K562 (cell line): ENCODE measurements at regions not wholly inside any gene's neighbourhood (a gene's known extent, or its start where the extent isn't known, plus 50 kb on each side); places are given as distances from the start of the nearest gene placed in this dataset.

Experiments
- ATAC-seq: fragments of 200-7000 bp; cut with Tn5 transposase; 3 replicates; pipeline ENCODE4 v1.9.1; 2020; ENCODE audit warnings: moderate library complexity
- BruUV-seq: library from RNA; stranded (reverse); fragments of 400-500 nt; replicated peaks from 2 replicates; lab custom pipeline; 2021; lab: Mats Ljungman, UMichigan
- CTCF ChIA-PET: fragments of 300-600 bp; formaldehyde crosslinking; extraction: SDS; loops from one replicate; lab custom pipeline; 2021; ENCODE audit warnings: low intra/inter-chr PET ratio; lab: Yijun Ruan, JAX
- POLR2A ChIA-PET: fragments of 300-600, 350-650 bp; sonication (Branson Sonifier 250); formaldehyde crosslinking; extraction: SDS; loops from one replicate; lab custom pipeline; 2021; ENCODE audit warnings: antibody characterized with exemption, inconsistent platforms; lab: Yijun Ruan, JAX
- DNase-seq, 4 experiments: peaks; one replicate each; pipeline versions ENCODE4 v3.0.0 to v3.0.0-alpha.2; 2011 to 2018; ENCODE audit warnings: low spot score in 3 of 4, mixed read lengths in 3 of 4; ENCODE audit errors: extremely low read depth in 1 of 4
- FAIRE-seq: peaks from 2 replicates; lab custom pipeline; 2011; peaks lifted over from hg19 to GRCh38; lab: Jason Lieb, UNC
- H2AFZ ChIP-seq: 2 replicates; pipeline ENCODE4 v1.6.0; 2011; ENCODE audit warnings: low read depth, low read length, control low read depth, inconsistent platforms
- H3K27ac ChIP-seq: fragments of 200-600 bp; 3 replicates; pipeline ENCODE4 v1.8.0; 2011; ENCODE audit warnings: low read depth, mild to moderate bottlenecking, control low read depth, inconsistent platforms, low read length, moderate library complexity, mixed read lengths; ENCODE audit errors: extremely low read depth
- H3K27me3 ChIP-seq, 2 experiments: fragments of 300-600 bp in 1 of 2; 2 replicates in 1 of 2; 3 replicates in 1 of 2; pipeline versions ENCODE4 v1.6.0 to v1.8.0; 2011; ENCODE audit warnings: inconsistent platforms in 2 of 2, low read length in 2 of 2, mild to moderate bottlenecking in 1 of 2, mixed read lengths in 1 of 2, moderate library complexity in 1 of 2; ENCODE audit not compliant: control insufficient read depth in 2 of 2, insufficient read depth in 2 of 2
- H3K36me3 ChIP-seq: fragments of 300-600 bp; 3 replicates; pipeline ENCODE4 v1.8.0; 2011; ENCODE audit warnings: mild to moderate bottlenecking, low read length, inconsistent platforms; ENCODE audit not compliant: control insufficient read depth, insufficient read depth
- H3K4me1 ChIP-seq, 2 experiments: fragments of 200-600 bp in 1 of 2; replicated peaks in 1 of 2; 2 replicates in 1 of 2; 3 replicates in 1 of 2; pipeline versions ENCODE4 v1.5.1 to v1.8.0; 2011; ENCODE audit warnings: inconsistent platforms in 2 of 2, low read length in 2 of 2, mild to moderate bottlenecking in 1 of 2, mixed read lengths in 1 of 2, moderate library complexity in 1 of 2; ENCODE audit not compliant: control insufficient read depth in 2 of 2, insufficient read depth in 2 of 2
- H3K4me2 ChIP-seq: 2 replicates; pipeline ENCODE4 v1.6.1; 2011; ENCODE audit warnings: low read length, control low read depth, inconsistent platforms, mixed read lengths; ENCODE audit not compliant: insufficient read depth
- H3K4me3 ChIP-seq: fragments of 200-600 bp; sonication (generic), shearing (Covaris generic); 2 replicates; pipeline ENCODE4 v1.5.1; 2016; ENCODE audit warnings: control low read depth, inconsistent platforms
- H3K79me2 ChIP-seq: fragments of 200-600 bp; 3 replicates; pipeline ENCODE4 v1.8.0; 2011; ENCODE audit warnings: low read length, inconsistent platforms; ENCODE audit not compliant: control insufficient read depth, insufficient read depth
- H3K9ac ChIP-seq, 2 experiments: 2 replicates each; pipeline versions ENCODE4 v1.6.0 to v1.6.1; 2011; ENCODE audit warnings: low read depth in 2 of 2, low read length in 2 of 2, control low read depth in 1 of 2, inconsistent platforms in 1 of 2, mild to moderate bottlenecking in 1 of 2, mixed read lengths in 1 of 2; ENCODE audit not compliant: insufficient read depth in 1 of 2
- H3K9me1 ChIP-seq: one replicate; pipeline ENCODE4 v1.6.0; 2011; ENCODE audit warnings: inconsistent platforms, mild to moderate bottlenecking, low read length, moderate library complexity; ENCODE audit not compliant: control insufficient read depth, insufficient read depth
- H3K9me3 ChIP-seq: replicated peaks from 2 replicates; pipeline ENCODE4 v1.5.1; 2011; ENCODE audit warnings: low read depth, low read length, inconsistent platforms; ENCODE audit not compliant: control insufficient read depth, insufficient read depth
- H4K20me1 ChIP-seq: replicated peaks from 2 replicates; pipeline ENCODE4 v1.6.1; 2011; ENCODE audit warnings: low read length, inconsistent platforms, mixed read lengths; ENCODE audit not compliant: control insufficient read depth, insufficient read depth
- C11orf30 ChIP-seq: fragments of 450-650 bp; IDR thresholded peaks from 2 replicates; pipeline ENCODE4 v1.6.1; 2016; ENCODE audit warnings: low read depth, mild to moderate bottlenecking
- NKRF ChIP-seq: fragments of 450-650 bp; IDR thresholded peaks from 2 replicates; pipeline ENCODE4 v1.6.1; 2016; ENCODE audit warnings: borderline replicate concordance
- RBM22 ChIP-seq: fragments of 200-400 bp; formaldehyde crosslinking; IDR thresholded peaks from 2 replicates; pipeline ENCODE4 v1.6.1; 2018; ENCODE audit warnings: low read length, low read depth; ENCODE audit not compliant: poor library complexity, severe bottlenecking
- ZNF134 ChIP-seq: fragments of 250-450 bp; sonication (Bioruptor Pico); conservative IDR thresholded peaks from 2 replicates; pipeline ENCODE4 v1.4.0; 2020
- WGBS: fragments of 100-300 bp; shearing (Covaris generic); methylation state at CpG from one replicate; pipeline ENCODE4 v1.1.6; 2016; ENCODE audit warnings: low coverage, mixed read lengths; ENCODE audit not compliant: insufficient coverage; ENCODE audit errors: missing lambda C conversion rate; 5-methylcytosine and 5-hydroxymethylcytosine counted together
- in situ Hi-C: fragments of 300-500 bp; cut with MboI; formaldehyde crosslinking; loops from 4 replicates; pipeline ENCODE4 v1.15.0; 2018; ENCODE audit warnings: inconsistent platforms, mixed read lengths
- intact Hi-C: fragments of 100-400 bp; cut with micrococcal nuclease; formaldehyde crosslinking; loops from 2 replicates; pipeline ENCODE4 v1.14.2; 2022

DNA sequence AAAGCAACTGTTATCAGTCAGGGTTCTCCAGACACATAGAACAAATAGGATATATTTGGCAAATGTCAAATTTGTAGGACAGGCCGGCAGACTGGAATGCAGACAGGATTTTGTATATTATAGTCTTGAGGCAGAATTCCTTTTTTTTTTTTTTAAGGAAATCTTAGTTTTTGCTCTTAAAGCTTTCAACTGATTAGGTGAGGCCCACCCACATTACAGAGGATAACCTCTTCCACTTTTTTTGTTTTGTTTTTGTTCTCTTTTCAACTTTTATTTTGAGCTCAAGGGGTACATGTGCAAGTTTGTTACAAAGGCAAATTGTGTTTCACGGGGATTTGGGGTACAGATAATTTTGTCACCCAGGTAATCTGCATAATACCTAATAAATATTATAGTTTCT, 350.2 kb upstream of the CHAC2 start:
- Histone ChIP-seq H3K79me2 (no peaks in the 10 kb centered on the region), H3K4me2 (no peak overlapping the region), H3K36me3 (no peaks in the 10 kb centered on the region), H3K27ac (no peak overlapping the region), H3K9ac (no peak overlapping the region), H3K4me3 (no peak overlapping the region), H3K4me1 (no peaks in the 10 kb centered on the region), H4K20me1 (no peaks in the 10 kb centered on the region), H2AFZ (no peak overlapping the region), H3K9me1 (no peaks in the 10 kb centered on the region), H3K27me3 (no peaks in the 10 kb centered on the region)
- intact Hi-C loops = no loop called here
- 0% methylated on average over 2 of the region's 2 CpGs for WGBS
- no peak for FAIRE-seq
- DNase-seq = no peak
- CTCF ChIA-PET = no interaction called here
- no peak for ATAC-seq
- in situ Hi-C loops = no loop called here
- no TSS peak for BruUV-seq
- TF ChIP-seq C11orf30 (no peak), RBM22 (no peak), NKRF (no peak), ZNF134 (CRISPR knock-in tag) (peak; percentile 93)
- TF ChIP-seq, all 486 proteins: peak for 1
- no peaks in the 10 kb centered on the region for H3K9me3 ChIP-seq
- POLR2A ChIA-PET = no interaction called here
